Muscle of leg (tissue), 3 donors: ENCODE measurements at regions not wholly inside any gene's neighbourhood (a gene's known extent, or its start where the extent isn't known, plus 50 kb on each side); places are given as distances from the start of the nearest gene placed in this dataset.
"Not testable (repeated sequence)": the region's sequence is repeated elsewhere in the genome, so short reads cannot be mapped to it uniquely, and the experiment has no call there.

ENCODE experiments used
- DNase-seq: peaks from one replicate; pipeline ENCODE4 v3.0.0; 2013
- H3K27ac ChIP-seq: one replicate; pipeline ENCODE4 v1.5.1; 2013; ENCODE audit warnings: mild to moderate bottlenecking, low read length, control low read depth
- H3K27me3 ChIP-seq: one replicate; pipeline ENCODE4 v1.6.1; 2013; ENCODE audit warnings: low read length; ENCODE audit not compliant: control insufficient read depth, insufficient read depth
- H3K36me3 ChIP-seq: one replicate; pipeline ENCODE4 v1.6.1; 2013; ENCODE audit warnings: low read length; ENCODE audit not compliant: control insufficient read depth, insufficient read depth
- H3K4me1 ChIP-seq: one replicate; pipeline ENCODE4 v1.6.1; 2013; ENCODE audit warnings: low read length; ENCODE audit not compliant: control insufficient read depth, insufficient read depth
- H3K4me3 ChIP-seq: one replicate; pipeline ENCODE4 v1.5.1; 2013; ENCODE audit warnings: low read length, control low read depth
- H3K9me3 ChIP-seq: replicated peaks from 2 replicates; pipeline ENCODE4 v1.6.1; 2013; ENCODE audit warnings: low read depth, low read length; ENCODE audit not compliant: control insufficient read depth
- WGBS: methylation state at CpG from one replicate; pipeline ENCODE4 v1.1.5; 2013; ENCODE audit warnings: missing lambda C conversion rate; ENCODE audit not compliant: insufficient coverage; 5-methylcytosine and 5-hydroxymethylcytosine counted together

DNA sequence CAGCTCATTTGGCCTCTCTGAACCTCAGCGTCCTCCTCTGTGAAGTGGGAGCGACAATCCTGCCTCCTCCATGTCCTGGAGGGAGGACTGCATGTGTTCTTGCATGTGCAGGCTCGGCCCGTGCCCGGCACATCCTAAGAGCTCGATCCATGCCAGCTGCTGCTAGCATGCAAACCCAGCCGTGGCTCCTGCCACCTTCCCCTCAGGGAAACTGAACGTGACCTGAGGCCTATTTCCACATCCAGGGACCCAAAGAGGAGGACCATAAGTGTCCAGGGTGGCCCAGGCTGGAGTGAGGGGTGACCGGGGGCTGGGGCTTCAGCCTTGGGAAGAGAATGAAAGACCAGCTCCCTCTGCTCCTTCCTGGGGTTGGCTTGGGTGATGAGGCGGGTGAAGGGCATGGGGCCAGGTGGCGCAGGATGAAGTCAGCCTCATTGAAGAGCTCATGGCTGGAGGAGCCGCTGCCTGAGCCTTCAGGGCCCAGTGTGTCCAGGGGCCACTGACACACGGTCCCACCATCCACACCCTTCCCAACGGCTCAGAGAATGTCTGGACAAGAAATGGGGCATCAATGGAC lies 115.7 kb upstream of the AKAP13 start:
- not testable (repeated sequence) for H3K9me3 ChIP-seq, H3K27me3 ChIP-seq, H3K4me3 ChIP-seq, H3K36me3 ChIP-seq, H3K4me1 ChIP-seq, H3K27ac ChIP-seq, DNase-seq
- WGBS, result 71% methylated on average over 3 of the region's 14 CpGs

- not testable (repeated sequence) for H3K4me3 ChIP-seq, DNase-seq
- WGBS, result no CpG with 5 or more reads among the region's 24 CpGs
These were observed 113.1 kb upstream of the AKAP13 start for GRCh38 chr15:85267158-85267857.

DNA sequence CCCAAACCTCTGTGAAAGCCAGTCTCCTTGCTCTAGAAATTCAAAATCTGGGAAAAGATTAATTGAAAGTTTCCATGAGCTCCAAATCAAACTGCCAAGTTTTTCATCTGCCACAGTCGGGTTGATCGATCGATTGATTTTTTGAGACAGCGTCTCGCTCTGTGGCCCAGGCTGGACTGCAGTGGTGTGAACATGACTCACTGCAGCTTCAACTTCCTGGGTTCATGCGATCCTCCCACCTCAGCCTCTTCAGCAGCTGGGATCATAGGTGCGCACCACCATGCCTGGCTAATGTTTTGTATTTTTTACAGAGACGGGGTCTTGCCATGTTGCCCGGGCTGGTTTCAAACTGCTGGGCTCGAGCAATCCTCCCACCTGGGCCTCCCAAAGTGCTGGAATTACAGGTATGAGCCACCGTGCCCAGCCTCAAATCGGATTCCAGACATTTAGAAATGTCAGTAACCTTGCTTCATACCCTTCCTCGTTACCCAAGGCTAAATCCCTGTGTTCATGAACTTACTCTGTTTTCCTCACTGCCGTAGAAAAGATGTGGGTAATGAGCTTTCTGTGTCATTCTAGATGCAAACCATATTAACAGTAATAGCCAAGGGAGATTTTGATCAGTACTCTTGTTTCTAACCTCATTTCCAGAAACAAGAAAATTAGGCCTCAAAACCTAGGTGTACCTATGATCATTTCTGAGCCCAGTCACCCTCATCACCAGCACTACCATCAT lies 105.9 kb upstream of the AKAP13 start:
- Histone ChIP-seq H3K36me3 (no peaks in the 10 kb centered on the region), H3K4me1 (no peaks in the 10 kb centered on the region), H3K27me3 (no peaks in the 10 kb centered on the region), H3K4me3 (no peak overlapping the region), H3K9me3 (no peaks in the 10 kb centered on the region), H3K27ac (no peak overlapping the region)
- DNase-seq, result no peak
- 90% methylated on average over 9 of the region's 14 CpGs for WGBS

More at GRCh38 chr15:85267158-85267857, 113.1 kb upstream of the AKAP13 start:
- H3K4me1 ChIP-seq, H3K9me3 ChIP-seq, H3K27me3 ChIP-seq, H3K36me3 ChIP-seq, H3K27ac ChIP-seq: not testable (repeated sequence)

- Histone ChIP-seq H3K9me3 (no peaks in the 10 kb centered on the region), H3K27me3 (no peaks in the 10 kb centered on the region), H3K4me3 (no peak overlapping the region), H3K36me3 (no peaks in the 10 kb centered on the region), H3K4me1 (no peaks in the 10 kb centered on the region), H3K27ac (no peak overlapping the region)
- no peak for DNase-seq
- WGBS, result no CpG with 5 or more reads among the region's 4 CpGs
These were observed 103.9 kb upstream of the AKAP13 start for GRCh38 chr15:85276508-85276907.

GRCh38 chr15:85276921-85277320 lies 103.5 kb upstream of the AKAP13 start:
- 100% methylated on average over 1 of the region's 8 CpGs for WGBS
- Histone ChIP-seq H3K9me3 (no peaks in the 10 kb centered on the region), H3K4me3 (no peak overlapping the region), H3K27me3 (no peaks in the 10 kb centered on the region), H3K27ac (no peak overlapping the region), H3K36me3 (no peaks in the 10 kb centered on the region), H3K4me1 (no peaks in the 10 kb centered on the region)
- no peak for DNase-seq

GRCh38 chr15:85277847-85278370 lies 102.5 kb upstream of the AKAP13 start:
- no CpG with 5 or more reads among the region's 3 CpGs for WGBS
- Histone ChIP-seq H3K27me3 (no peaks in the 10 kb centered on the region), H3K4me3 (no peak overlapping the region), H3K9me3 (no peaks in the 10 kb centered on the region), H3K36me3 (no peaks in the 10 kb centered on the region), H3K27ac (no peak overlapping the region), H3K4me1 (no peaks in the 10 kb centered on the region)
- DNase-seq, result no peak

- DNase-seq, result no peak
- no peaks in the 10 kb centered on the region for H3K36me3 ChIP-seq
- no peaks in the 10 kb centered on the region for H3K9me3 ChIP-seq
- H3K27me3 ChIP-seq, result no peaks in the 10 kb centered on the region
- WGBS, result no CpG with 5 or more reads among the region's 6 CpGs
- no peaks in the 10 kb centered on the region for H3K4me1 ChIP-seq
- H3K4me3 ChIP-seq, result no peak overlapping the region
- no peak overlapping the region for H3K27ac ChIP-seq
These were observed 100.2 kb upstream of the AKAP13 start for GRCh38 chr15:85280203-85280602.

DNA sequence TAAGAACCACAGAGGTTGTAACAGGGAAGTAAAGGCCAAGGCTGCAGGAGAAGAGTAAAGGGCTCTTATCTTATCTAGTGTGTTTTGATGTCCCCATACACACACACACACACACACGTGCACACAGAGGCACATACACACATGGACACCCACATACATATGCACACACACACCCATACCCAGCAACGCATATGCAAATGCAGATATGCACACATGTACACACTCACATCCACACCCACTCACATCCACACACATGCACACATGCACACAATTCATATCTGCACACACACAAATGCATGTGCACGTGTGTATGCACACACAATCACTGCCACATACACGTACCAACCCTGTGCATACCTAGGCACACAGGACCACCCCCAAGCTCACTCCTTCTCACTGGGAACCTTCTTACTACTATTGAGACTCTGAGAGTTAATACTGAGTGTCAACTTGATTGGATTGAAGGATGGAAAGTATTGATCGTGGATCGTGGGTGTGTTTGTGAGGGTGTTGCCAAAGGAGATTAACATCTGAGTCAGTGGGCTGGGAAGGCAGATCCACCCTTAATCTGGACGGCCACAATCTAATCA lies 99.0 kb upstream of the AKAP13 start:
- H3K27ac ChIP-seq, result no peak overlapping the region
- no peaks in the 10 kb centered on the region for H3K9me3 ChIP-seq
- DNase-seq, result no peak
- H3K4me3 ChIP-seq, result no peak overlapping the region
- no peaks in the 10 kb centered on the region for H3K27me3 ChIP-seq
- H3K36me3 ChIP-seq, result no peaks in the 10 kb centered on the region
- H3K4me1 ChIP-seq, result no peaks in the 10 kb centered on the region
- WGBS, result 83% methylated on average over 3 of the region's 7 CpGs

DNA sequence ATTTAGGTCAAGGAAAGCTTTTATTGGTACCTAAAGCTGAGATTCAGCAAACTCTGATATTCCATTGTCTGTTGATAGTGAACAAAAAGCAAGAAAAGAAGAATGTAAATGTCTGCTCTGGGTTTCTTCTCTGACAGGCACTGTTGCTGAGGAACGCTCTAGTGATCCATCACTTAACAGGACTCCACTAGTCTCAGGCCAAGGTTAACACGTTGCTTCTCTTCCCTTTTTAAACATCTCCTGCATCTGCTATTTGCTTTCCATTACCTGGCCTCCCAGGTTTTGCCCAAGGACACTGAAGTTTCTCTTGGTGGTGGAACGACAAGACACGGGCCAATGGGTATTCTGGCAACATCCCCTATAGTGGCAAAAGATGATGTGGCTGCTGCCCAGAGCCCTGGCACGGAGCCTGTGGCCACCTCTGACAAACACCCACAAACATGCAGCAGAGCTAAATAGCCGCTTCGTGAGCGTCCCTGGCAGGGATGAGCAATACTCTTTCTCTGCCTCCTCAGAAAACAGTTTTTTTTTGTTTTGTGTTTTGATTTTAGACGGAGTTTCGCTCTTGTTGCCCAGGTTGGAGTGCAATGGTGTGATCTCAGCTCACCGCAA lies 97.8 kb upstream of the AKAP13 start:
- DNase-seq, result no peak
- H3K27me3 ChIP-seq, result no peaks in the 10 kb centered on the region
- H3K4me3 ChIP-seq, result no peak overlapping the region
- WGBS, result 86% methylated on average over 5 of the region's 11 CpGs
- H3K4me1 ChIP-seq, result no peaks in the 10 kb centered on the region
- H3K9me3 ChIP-seq, result no peaks in the 10 kb centered on the region
- H3K27ac ChIP-seq, result no peak overlapping the region
- no peaks in the 10 kb centered on the region for H3K36me3 ChIP-seq

GRCh38 chr15:85283815-85284214 lies 96.6 kb upstream of the AKAP13 start:
- H3K4me3 ChIP-seq, H3K4me1 ChIP-seq, H3K27me3 ChIP-seq, DNase-seq, H3K9me3 ChIP-seq, H3K27ac ChIP-seq, H3K36me3 ChIP-seq: not testable (repeated sequence)
- no CpG with 5 or more reads among the region's 5 CpGs for WGBS
